Fibroblast of skin of scalp (primary cell): ENCODE measurements at regions not wholly inside any gene's neighbourhood (a gene's known extent, or its start where the extent isn't known, plus 50 kb on each side); places are given as distances from the start of the nearest gene placed in this dataset.
"Not testable (repeated sequence)": the region's sequence is repeated elsewhere in the genome, so short reads cannot be mapped to it uniquely, and the experiment has no call there.

Source experiments
- DNase-seq: peaks from one replicate; pipeline ENCODE4 v3.0.0-alpha.2; 2013

DNA sequence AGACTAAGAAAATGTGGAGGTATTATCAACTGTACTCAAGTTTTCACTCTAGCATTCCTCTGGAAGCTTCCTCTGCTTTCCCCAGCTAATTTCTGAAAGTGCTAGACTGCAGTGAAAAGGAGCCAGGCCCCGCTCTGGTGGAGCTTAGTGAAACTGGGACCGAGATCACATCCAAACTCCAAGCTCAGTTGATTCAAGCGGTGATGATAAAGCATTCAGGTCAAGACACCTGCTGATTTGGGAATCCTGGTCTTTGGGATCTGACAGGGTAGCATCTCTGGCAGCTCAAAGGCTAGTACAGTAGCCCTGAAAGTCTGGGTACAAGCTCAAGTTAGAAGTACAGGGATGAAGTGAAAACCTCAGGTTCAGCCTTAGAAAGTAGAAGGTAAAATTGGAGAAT lies 120.2 kb upstream of the CRIM1 start:
- no peak for DNase-seq

DNA sequence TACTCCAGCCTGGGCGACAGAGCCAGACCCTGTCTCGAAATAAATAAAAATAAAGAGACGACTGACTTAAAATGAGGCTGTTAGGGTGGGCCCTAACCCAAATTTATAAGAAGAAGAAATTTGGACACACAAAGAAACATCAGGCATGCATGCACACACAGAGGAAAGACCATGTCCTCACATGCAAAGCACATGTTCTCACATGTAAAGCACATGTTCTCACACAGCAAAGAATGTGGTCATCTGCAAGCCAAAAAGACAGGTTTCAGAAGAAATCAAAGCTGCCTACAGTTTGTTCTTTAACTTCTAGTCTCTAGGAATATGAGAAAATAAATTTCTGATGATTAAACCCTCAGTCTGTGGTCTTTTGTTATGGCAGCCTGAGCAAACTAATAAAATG lies 132.3 kb upstream of the CRIM1 start:
- DNase-seq = no peak

DNA sequence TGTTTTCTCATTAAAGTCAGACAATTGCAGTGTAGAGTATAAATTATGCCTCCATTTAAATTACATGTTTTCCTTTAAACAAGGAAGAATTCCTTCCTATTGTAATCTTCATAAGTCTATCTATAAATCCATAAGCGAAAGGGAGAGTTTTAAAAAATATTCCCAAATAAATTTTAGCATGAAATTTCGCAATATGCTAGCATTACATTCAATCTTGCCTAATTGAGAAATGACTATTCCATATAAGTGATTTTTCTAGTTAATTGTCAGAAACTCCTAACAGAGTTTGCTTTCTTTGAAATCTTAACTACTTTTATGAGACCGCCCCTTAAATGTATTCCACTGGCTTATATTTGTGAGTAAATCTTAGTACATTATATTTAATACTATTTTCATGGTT lies 133.1 kb upstream of the CRIM1 start:
- DNase-seq = no peak

DNA sequence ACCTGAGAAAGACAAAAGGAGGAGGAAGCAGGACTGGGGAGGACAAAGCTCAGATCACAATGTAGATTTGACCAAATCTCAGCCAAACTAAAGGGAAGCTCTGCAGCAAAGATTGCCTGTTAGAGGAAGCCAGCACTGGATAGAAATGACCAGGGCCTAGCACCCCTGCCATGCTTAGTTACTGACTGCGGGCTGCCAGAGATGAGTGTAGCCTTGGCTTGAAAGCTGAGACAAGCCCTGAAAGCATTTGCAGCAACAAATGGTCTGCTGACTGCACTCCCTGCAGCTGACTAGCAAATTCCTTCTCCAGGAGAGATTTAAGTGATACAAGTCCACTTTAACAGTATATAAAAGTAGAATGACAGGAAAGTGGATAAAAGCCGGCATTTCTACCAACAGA lies 140.9 kb upstream of the CRIM1 start:
- DNase-seq = no peak

DNA sequence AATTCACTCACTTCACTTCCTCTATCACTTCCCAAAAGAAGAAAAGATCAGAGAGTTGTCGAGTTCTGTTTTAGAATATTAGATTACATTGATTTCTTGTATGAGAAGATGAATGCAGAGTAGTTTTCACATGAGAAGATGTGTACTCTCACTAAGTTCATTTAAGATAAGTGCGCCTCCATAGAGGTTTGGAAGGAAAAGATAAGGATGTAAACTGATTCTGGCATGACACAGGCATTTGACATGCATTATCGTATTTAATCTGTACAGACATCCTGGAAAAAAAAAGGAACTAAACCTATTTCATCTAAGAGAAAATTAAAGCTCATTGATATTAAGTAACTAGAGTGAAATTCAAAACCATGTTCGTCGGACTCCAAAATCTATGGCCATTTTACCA lies 152.2 kb upstream of the CRIM1 start:
- no peak for DNase-seq

DNA sequence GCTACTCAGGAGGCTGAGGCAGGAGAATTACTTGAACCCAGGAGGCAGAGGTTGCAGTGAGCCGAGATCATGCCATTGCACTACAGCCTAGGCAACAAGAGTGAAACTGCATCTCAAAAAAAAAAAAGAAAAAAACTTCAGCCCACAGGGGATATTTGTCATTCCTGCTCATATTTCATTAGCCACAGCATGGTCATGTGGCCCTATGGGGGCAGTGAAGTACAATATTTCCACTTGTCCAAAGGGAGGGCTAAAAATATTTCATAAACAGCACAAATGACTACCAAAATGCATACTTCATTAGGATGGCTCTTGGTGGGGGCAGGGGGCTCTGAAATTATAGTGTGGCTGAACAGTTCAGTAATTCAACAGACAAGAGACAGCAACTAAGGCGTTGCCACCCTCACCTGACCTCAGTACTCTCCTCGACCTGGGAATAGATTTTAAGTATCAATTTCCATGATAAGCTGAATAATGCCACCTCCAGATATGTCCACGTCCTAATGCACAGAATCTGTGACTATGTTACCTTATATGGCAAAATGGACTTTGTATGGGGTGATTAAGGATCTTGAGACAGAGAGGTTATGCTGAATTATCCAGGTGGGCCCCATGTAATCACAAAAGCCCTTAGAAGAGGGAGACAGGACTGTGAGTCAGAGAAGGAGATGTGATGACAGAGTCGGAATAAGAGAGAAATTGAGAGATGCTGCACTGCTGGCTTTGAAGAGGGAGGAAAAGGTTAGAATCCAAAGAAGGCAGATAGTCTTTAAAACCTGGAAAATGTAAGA lies 158.2 kb upstream of the CRIM1 start:
- peak; percentile 5 for DNase-seq

DNA sequence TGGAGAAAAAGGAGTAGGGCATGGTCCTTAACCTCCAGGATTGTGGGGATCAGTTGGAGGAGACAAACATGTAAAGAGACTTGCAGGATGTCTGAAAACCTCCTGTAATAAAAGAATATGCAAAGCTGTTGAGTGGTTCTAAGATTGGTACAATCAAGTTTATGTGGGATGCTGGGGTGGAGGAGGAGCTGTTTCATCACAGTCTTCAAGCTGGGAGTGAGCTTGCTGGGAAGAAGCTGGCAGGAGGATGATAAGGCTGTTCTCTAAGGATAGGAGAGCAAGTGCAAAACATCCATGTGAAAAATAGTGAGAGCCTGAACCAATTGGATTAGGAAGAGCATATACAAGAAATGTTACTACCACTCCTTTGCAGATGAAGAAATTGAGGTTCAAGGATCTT lies 161.9 kb upstream of the CRIM1 start:
- no peak for DNase-seq

DNA sequence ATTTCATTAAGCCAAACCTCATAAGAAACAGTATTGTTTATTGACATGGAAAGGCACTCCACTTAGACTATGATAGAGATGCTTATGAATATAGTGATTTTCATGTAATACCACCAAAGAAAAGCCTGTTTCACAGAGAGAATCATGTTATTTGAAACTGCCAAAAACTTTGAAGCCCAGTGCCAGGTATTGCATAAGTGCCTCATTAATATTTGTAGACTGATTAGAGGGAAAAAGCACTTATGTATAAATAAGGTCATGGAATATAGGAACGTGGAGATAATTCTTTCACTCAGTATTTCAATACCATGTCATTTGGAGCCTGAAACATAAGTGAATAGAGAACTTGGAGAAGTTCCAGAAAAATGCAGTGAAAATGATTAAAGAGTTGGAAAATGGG lies 162.6 kb upstream of the CRIM1 start:
- no peak for DNase-seq

DNA sequence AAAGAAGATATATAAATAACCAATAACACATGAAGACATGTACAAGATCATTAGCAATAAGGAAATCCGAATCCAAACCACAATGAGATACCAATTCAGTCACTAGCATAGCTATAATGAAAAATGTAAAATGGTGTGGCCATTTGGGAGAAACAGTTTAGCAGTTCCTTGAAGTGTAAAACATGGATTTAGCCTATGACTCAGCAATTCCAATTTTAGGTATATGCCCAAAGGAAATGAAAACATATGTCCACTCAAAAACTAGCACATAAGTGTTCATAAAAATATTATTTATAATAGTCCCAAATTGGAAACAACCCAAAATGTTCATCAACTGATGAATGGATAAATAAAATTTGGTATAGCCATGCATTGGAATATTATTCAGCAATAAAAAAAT lies 165.5 kb upstream of the CRIM1 start:
- no peak for DNase-seq

DNA sequence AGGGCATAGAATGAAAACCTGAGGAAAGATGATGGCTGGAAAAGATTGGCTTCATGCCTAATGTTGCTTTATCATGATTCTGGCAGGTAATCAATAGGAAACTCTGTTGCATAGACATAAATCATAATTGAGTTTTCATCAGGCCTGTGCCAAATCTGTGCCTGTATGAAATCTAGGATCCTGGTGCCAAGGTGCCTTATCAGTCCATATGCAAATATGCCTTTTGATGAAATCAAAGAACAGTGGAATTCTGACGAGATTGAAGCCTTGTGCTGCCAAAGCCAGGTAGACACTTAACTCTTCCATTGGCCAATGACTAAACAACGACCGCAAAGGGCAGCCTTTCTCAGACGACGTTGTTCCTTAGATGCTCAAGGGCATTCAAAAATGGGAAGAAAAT lies 170.0 kb upstream of the CRIM1 start:
- DNase-seq = no peak

DNA sequence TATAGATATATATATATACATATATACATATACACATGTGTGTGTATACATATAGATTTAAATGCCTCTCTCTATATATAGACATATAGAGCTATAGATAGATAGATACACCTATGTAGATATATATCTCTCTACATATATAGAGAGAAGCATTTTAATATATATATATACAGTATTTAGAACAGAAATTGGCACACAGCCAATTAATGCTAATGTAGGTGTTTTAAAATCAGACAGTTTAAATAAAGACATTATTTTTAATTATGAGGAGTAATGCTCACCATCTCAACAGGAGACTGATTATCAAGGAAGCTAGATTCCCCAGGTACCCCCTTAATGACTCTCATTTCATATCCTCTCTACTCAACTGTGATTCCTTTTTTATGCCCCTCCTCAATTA lies 170.7 kb upstream of the CRIM1 start:
- no peak for DNase-seq

DNA sequence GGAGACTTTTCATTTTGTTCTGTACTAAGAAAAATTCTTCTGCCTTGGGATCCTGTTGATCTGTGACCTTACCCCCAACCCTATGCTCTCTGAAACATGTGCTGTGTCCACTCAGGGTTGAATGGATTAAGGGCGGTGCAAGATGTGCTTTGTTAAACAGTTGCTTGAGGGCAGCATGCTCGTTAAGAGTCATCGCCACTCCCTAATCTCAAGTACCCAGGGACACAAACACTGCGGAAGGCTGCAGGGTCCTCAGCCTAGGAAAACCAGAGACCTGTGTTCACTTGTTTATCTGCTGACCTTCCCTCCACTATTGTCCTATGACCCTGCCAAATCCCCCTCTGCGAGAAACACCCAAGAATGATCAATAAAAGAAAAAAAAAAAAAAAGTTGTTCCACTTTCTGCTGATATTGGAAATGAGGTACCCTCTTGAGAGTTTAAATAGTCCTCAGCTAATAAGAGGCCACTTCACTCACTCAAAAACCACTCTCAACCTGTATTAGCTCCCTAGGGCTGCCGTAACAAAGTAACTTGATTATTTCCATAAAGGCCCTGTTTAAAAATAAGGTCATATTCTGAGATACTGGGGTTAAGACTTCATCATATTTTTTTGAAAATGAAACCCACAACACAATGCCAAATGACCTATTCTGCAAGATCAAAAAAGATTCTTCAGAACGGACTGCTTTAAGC lies 174.6 kb upstream of the CRIM1 start:
- DNase-seq = not testable (repeated sequence)

DNA sequence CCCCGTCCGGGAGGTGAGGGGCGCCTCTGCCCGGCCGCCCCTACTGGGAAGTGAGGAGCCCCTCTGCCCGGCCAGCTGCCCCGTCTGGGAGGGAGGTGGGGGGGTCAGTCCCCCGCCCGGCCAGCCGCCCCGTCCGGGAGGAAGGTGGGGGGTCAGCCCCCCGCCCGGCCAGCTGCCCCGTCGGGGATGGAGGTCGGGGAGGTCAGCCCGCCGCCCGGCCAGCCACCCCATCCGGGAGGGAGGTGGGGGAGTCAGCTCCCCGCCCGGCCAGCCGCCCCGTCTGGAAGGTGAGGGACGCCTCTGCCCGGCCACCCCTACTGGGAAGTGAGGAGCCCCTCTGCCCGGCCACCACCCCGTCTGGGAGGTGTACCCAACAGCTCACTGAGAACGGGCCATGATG lies 175.3 kb upstream of the CRIM1 start:
- DNase-seq = not testable (repeated sequence)

DNA sequence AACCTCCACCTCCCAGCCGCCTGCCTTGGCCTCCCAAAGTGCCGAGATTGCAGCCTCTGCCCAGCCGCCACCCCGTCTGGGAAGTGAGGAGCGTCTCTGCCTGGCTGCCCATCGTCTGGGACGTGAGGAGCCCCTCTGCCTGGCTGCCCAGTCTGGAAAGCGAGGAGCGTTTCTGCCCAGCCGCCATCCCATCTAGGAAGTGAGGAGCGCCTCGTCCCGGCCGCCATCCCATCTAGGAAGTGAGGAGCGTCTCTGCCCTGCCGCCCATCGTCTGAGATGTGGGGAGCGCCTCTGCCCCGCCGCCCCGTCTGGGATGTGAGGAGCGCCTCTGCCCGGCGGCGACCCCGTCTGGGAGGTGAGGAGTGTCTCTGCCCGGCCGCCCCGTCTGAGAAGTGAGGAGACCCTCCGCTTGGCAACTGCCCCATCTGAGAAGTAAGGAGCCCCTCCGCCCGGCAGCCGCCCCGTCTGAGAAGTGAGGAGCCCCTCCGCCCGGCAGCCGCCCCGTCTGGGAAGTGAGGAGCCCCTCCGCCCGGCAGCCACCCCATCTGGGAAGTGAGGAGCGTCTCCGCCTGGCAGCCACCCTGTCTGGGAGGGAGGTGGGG lies 175.8 kb upstream of the CRIM1 start:
- DNase-seq = not testable (repeated sequence)

DNA sequence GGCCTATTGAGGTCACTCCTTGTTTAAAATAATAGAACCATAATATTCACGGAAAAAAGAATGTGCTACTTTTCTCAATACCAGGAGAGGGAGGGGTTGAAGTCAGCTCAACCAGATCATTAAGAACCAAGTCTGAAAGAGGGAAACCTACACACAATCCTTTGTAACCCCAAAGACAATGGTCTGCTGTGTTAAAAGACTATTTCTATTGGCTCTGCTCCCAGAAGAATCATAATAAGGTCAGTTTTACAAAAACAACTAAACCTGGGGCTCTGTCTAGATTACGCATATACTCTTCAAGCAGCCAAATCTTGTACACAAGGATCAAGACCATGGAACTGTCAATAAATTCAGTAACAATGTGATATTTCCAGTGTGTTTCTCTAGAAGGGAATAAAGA lies 177.2 kb upstream of the CRIM1 start:
- DNase-seq = no peak

DNA sequence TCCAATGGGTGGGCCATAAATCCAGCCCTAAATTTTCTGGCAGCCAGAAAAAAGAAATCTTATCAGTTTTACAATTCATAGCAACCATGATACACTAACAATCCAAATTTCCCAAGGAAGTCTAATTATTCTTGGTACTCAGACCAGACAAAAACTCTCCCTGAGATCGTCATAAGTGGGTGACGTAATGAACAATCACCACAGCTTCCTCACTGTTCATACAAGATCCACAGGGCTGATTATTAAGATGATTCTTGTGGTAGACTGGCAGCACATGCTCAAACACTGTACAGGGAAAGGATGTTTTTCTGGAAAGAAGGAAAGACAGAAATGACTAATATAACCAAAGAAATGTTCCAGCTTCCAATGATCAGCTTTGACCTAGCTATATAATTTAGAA lies 178.3 kb upstream of the CRIM1 start:
- no peak for DNase-seq

DNA sequence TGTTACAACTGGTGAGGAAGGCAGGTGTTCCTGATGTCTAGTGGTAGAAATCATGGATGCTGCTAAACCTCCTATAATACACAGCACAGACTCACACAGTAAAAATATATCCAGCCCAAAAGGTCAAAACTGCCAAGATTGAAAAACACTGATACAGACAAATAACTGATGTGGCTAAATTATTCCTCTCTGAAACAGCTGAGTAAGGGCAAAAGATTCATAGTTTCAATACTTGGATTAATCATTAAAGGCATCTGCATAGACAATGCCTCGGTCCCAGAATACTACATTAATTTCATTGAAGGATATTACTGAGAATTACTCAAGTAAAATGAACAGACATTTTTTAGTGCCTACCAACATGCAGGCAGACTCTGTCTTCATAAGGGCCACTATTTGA lies 180.7 kb upstream of the CRIM1 start:
- DNase-seq = no peak

DNA sequence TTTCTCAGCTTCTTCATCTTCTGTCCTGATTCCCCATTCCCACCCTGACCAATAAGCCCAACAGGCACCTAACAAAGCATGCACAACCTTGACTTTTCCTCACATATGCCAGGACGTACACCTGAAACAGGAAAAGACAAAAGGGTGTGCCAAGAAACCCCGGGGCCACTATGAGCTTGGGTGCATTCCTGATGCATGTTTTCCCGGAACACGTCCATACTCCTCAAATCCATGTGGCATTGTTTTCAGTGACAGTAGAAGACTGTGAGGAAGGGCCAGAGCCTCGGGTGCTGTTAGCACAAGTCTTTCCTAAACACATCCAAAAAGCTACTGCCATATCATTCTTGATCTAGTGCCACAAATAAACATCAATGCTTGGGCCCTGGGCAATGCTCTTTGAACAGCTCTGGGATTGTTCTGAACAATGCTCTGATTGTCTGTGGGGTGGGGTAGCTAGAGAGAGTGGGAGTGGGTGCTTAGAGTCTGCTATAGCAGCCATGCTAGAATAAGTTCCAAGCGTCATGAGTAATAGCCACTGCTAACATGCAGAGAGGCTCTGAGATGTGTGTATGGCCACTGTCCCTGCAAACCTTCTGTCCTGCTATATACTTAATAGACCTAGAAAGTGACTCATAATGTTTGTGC lies 181.7 kb upstream of the CRIM1 start:
- no peak for DNase-seq

DNA sequence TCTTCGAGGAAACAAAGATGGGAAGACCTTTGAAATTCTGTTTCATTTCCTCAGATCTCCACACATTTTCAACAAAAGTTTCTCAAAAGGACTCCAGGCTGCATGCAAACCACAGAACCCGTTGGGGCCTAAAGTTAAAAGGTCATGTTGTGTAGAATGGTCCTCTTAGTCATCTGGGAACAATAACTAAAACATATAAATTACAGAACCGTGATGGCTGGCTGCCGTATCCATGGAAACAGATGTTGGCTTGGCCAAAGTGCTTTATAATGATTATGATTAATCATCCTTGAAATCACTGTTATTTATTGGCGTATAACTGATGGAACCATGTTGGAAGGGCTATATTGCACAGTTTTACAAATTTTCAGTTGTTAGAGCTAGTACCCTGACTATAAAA lies 182.8 kb upstream of the CRIM1 start:
- DNase-seq = no peak

DNA sequence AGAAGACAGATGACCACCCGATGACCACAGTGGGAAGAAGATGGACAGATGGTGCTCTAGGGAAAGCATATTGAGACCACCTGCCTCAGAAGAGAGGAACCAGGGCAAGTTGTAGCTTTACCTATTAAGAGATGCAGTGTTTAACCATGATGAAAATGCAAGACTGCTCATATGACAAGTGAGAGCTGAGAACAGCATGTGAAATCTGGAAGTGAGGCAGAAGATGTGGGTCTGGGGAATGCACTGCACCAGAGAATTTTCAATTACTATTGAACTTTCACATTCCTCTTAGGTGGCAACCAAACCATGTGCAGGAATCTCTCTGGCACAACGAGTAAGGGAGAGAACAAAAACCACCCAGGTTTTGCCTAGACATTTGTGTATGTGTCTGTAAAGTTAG lies 184.8 kb upstream of the CRIM1 start:
- no peak for DNase-seq

DNA sequence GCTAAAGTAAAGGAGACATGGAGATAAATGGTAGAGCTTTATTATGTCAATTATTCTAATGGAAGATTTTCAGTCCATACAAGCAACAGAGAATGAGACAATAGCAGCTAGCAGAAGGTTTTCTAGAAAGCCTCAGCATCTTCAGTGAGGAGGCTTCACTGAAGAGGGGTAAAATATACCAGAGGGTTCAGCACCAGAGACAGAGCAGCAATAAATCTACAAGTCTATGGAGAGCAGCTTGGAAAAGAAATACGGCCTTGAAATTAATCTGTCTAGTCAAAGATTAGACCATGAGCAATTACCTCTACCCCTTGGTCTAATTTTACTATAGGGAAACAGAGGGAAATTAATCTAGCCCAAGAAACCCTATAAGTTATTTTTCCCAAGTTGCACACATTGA lies 185.7 kb upstream of the CRIM1 start:
- DNase-seq = no peak

DNA sequence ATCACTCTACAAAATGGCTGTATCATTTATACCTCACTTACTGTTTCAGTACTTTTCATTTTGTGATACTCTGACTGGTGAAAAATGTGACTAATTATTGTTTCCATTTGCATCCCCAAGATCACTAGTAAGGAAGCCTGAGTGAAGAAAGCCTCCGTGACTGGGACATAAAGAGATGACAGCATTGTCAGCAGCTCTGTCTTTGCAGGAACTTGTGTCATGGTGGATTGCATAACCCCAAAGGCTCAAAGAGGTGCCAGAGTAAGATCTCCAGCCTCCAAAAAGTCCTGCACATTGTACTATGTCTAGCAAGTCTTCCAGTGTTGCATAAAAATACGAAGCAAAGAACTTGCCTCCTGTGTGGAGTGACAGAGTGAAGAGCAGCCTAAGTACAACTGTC lies 187.5 kb upstream of the CRIM1 start:
- DNase-seq = no peak

DNA sequence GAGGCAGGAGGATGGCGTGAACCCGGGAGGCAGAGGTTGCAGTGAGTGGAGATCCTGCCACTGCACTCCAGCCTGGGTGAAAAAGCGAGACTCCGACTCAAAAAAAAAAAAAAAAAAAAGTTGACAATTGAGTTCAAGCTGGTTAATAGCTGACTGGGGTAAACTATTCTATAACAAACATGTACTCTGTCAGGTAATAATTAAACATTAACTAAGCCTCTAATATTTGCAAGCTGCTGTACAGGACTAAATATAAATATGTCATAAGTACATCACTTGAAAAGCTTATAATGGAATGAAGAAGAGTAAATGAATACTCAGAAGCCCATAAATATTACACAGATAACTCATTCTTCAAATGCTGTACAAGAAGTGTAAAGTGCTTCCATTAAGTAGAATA lies 190.4 kb upstream of the CRIM1 start:
- DNase-seq = no peak
